ENCODE measurements at regions not wholly inside any gene's neighbourhood (a gene's known extent, or its start where the extent isn't known, plus 50 kb on each side); places are given as distances from the start of the nearest gene placed in this dataset.
"Not testable (repeated sequence)": the region's sequence is repeated elsewhere in the genome, so short reads cannot be mapped to it uniquely, and the experiment has no call there.

- ATAC-seq = no peak
- no peak for DNase-seq
- intact Hi-C loops (cut with micrococcal nuclease) = no loop called here
Observed at GRCh38 chr4:83213640-83214039, 71.0 kb downstream of the COQ2 start.

- intact Hi-C loops (cut with micrococcal nuclease) = no loop called here
- no peak for ATAC-seq
- DNase-seq = no peak
Observed at GRCh38 chr4:83212041-83212851, 72.4 kb downstream of the COQ2 start.

- no peak for ATAC-seq
- DNase-seq = no peak
- intact Hi-C loops (cut with micrococcal nuclease) = no loop called here
Observed at GRCh38 chr4:83209419-83209818, 75.2 kb downstream of the COQ2 start.

- ATAC-seq (no peak), DNase-seq (no peak)
- intact Hi-C loops (cut with micrococcal nuclease) = no loop called here
Observed at GRCh38 chr4:83208371-83209365, 75.9 kb downstream of the COQ2 start.

- intact Hi-C loops (cut with micrococcal nuclease) = no loop called here
- DNase-seq (no peak), ATAC-seq (no peak)
Observed at GRCh38 chr4:83207497-83208101, 77.0 kb downstream of the COQ2 start.

- ATAC-seq (no peak), DNase-seq (no peak)
- intact Hi-C loops (cut with micrococcal nuclease) = no loop called here
Observed at GRCh38 chr4:83205760-83206159, 78.8 kb downstream of the COQ2 start.

- ATAC-seq = no peak
- no peak for DNase-seq
- intact Hi-C loops (cut with micrococcal nuclease) = no loop called here
Observed at GRCh38 chr4:83204731-83205130, 79.9 kb downstream of the COQ2 start.

GRCh38 chr4:83201761-83202160, 82.8 kb downstream of the COQ2 start:
- intact Hi-C loops (cut with micrococcal nuclease) = no loop called here
- DNase-seq = no peak
- ATAC-seq = no peak

GRCh38 chr4:83197555-83198235, 83.2 kb upstream of the PLAC8 start:
- intact Hi-C loops (cut with micrococcal nuclease) = no loop called here
- ATAC-seq (peak; percentile 78), DNase-seq (peak; percentile 33)

GRCh38 chr4:83196921-83197320, 82.4 kb upstream of the PLAC8 start:
- ATAC-seq (no peak), DNase-seq (no peak)
- intact Hi-C loops (cut with micrococcal nuclease) = no loop called here

GRCh38 chr4:83195269-83195668, 80.7 kb upstream of the PLAC8 start:
- DNase-seq = no peak

GRCh38 chr4:83194588-83194987, 80.1 kb upstream of the PLAC8 start:
- DNase-seq = peak; percentile 62
- intact Hi-C loops (cut with micrococcal nuclease); ATAC-seq: not testable (repeated sequence)

More at GRCh38 chr4:83195269-83195668, 80.7 kb upstream of the PLAC8 start:
- no peak for ATAC-seq
- intact Hi-C loops (cut with micrococcal nuclease) = no loop called here

- DNase-seq (no peak), ATAC-seq (no peak)
- intact Hi-C loops (cut with micrococcal nuclease) = no loop called here
Observed at GRCh38 chr4:83192634-83193033, 78.1 kb upstream of the PLAC8 start.

GRCh38 chr4:83191026-83191425, 76.5 kb upstream of the PLAC8 start:
- ATAC-seq (no peak), DNase-seq (no peak)
- intact Hi-C loops (cut with micrococcal nuclease) = no loop called here

- DNase-seq = no peak
- no peak for ATAC-seq
- intact Hi-C loops (cut with micrococcal nuclease) = no loop called here
Observed at GRCh38 chr4:83189631-83190136, 75.2 kb upstream of the PLAC8 start.

- intact Hi-C loops (cut with micrococcal nuclease) = no loop called here
Observed at GRCh38 chr4:83180431-83180968, 66.0 kb upstream of the PLAC8 start.

GRCh38 chr4:83179205-83179604, 64.7 kb upstream of the PLAC8 start:
- intact Hi-C loops (cut with micrococcal nuclease) = no loop called here
- ATAC-seq = no peak
- DNase-seq = no peak

More at GRCh38 chr4:83180431-83180968, 66.0 kb upstream of the PLAC8 start:
- no peak for DNase-seq
- no peak for ATAC-seq

GRCh38 chr4:83178029-83178428, 63.5 kb upstream of the PLAC8 start:
- no peak for DNase-seq
- ATAC-seq = no peak
- intact Hi-C loops (cut with micrococcal nuclease) = no loop called here

GRCh38 chr4:83177182-83177581, 62.7 kb upstream of the PLAC8 start:
- ATAC-seq = no peak
- no peak for DNase-seq
- intact Hi-C loops (cut with micrococcal nuclease) = no loop called here
